NCI-H2107 treated with DMSO at 0.1 percent for 48 hours (cell line): ENCODE measurements at regions not wholly inside any gene's neighbourhood (a gene's known extent, or its start where the extent isn't known, plus 50 kb on each side); places are given as distances from the start of the nearest gene placed in this dataset.
"Not testable (repeated sequence)": the region's sequence is repeated elsewhere in the genome, so short reads cannot be mapped to it uniquely, and the experiment has no call there.

Experiments
- DNase-seq: peaks from one replicate; lab custom pipeline; 2025; ENCODE audit not compliant: unreplicated experiment; lab: John Stamatoyannopoulos, UW

- DNase-seq = no peak
Measured at GRCh38 chr13:90336507-90336906, 1011.0 kb upstream of the MIR17HG start.

DNA sequence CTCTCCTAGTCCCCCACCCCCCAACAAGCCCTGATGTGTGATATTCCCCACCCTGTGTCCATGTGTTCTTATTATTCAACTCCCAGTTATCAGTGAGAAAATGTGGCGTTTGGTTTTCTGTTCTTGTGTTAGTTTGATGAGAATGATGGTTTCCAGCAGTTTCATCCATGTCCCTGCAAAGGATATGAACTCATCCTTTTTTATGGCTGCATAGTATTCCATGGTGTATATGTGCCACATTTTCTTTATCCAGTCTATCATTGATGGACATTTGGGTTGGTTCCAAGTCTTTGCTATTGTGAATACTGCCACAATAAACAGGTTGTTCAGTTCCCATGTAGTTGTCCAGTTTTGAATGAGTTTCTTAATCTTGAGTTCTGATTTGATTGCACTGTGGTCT, 1006.1 kb upstream of the MIR17HG start:
- not testable (repeated sequence) for DNase-seq

DNA sequence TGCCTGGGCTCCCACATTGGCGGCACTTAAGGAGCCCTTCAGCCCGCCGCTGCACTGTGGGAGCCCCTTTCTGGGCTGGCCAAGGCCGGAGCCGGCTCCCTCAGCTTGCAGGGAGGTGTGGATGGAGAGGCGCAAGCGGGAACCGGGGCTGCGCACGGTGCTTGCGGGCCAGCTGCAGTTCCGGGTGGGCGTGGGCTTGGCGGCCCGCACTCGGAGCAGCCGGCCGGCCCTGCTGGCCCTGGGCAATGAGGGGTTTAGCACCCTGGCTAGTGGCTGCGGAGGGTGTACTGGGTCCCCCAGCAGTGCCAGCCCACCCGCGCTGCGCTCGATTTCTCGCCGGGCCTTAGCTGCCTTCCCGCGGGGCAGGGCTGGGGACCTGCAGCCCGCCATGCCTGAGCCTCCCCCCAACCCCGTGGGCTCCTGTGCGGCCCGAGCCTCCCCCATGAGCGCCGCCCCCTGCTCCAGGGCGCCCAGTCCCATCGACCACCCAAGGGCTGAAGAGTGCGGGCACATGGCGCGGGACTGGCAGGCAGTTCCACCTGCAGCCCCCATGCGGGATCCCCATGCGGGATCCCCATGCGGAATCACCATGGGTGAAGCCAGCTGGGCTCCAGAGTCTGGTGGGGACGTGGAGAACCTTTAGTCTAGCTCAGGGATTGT, 998.9 kb upstream of the MIR17HG start:
- DNase-seq = not testable (repeated sequence)

GRCh38 chr13:90352763-90353162, 994.7 kb upstream of the MIR17HG start:
- DNase-seq = no peak

DNA sequence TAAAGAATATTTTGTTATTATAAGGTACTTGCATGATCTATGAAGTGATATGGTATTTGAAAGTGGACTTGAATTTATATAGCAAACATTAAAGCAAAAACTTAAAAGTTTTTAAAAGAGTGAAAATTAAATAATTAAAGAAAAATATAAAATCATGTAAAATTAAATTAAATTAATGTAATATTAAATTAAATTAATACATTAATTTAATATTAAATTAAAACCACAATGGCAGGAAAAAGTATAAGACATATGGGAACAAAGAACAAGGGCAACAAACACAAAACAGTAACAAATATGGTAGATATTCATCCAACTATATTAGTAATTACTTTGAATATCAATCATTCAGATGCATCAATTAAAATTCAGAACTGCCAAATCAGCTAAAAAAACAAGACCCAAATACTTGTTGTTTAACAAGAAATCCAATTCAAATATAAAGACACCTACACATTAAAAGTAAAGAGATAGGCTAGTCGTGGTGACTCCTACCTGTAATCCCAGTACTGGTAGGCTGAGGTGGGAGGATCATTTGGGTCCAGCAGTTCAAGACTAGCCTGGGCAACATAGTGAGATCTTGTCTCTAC, 992.2 kb upstream of the MIR17HG start:
- DNase-seq = no peak

DNA sequence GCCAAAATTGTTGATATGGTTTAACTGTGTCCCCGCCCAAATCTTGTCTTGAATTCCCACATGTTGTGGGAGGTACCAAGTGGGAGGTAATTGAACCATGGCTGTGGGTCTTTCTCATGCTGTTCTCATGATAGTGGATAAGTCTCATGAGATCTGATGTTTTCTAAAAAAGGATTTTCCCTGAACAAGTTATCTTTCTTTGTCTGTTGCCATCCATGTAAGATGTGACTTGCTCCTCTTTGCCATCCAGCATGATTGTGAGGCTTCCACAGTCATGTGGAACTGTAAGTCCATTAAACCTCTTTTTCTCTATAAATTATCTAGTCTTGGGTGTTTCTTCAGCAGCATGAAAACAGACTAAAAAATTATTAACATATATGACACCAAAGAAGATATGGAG, 986.7 kb upstream of the MIR17HG start:
- DNase-seq = no peak

DNA sequence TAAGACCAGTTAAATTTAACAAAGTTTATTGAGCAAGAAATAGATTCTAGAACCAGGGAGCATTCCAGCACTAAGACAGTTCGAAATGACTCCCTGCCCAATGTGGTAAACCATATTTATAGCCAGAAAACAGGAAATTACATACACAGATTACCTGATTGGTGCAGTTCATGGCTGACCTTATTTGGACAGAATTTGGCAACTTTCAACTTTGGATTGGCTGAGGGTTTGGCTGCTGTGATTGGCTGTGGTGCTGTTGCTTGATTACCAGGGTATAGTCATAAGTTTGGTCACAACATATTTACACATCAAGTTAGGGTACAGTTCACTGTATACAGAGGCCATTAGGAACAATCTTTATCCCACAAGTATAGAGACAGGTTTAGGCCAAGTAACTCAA, 984.8 kb upstream of the MIR17HG start:
- no peak for DNase-seq

DNA sequence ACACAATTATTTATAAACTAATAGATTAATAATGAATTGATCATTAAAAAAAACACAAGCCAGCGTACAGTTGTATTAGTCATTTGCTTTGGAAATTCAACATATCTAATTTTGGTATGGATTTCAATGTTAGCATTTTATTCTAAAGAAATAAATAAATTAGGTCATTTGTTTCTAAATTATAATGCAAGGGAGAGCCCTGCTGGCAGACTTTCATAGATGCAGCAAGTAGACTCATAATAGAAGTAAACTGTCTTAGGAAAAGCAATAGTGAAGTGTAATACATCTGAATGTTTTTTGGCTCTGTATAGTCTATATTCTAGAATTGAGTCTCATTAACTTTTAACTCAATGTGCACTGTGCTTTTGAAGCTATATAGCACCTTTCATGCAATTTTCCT, 982.4 kb upstream of the MIR17HG start:
- no peak for DNase-seq

DNA sequence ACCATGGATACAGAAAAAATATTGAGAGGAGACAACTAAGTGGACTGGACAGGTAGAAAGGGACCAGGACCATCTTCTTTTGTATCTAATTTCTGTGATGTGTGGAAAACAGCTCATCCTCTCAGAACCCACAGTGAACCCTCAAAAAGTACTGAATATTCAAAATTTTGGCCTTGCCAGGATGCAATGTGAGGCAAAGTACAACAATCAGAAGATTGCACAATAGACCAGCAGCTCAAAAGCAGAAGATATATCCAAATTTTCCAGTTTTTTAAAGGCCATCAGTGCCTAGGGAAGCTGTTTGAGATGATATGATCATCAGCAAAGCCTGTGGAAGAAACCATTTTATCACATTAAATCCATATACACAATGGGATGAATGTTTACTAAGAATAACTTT, 973.3 kb upstream of the MIR17HG start:
- DNase-seq = no peak

GRCh38 chr13:90375851-90376250, 971.6 kb upstream of the MIR17HG start:
- no peak for DNase-seq

GRCh38 chr13:90382425-90382824, 965.1 kb upstream of the MIR17HG start:
- no peak for DNase-seq

DNA sequence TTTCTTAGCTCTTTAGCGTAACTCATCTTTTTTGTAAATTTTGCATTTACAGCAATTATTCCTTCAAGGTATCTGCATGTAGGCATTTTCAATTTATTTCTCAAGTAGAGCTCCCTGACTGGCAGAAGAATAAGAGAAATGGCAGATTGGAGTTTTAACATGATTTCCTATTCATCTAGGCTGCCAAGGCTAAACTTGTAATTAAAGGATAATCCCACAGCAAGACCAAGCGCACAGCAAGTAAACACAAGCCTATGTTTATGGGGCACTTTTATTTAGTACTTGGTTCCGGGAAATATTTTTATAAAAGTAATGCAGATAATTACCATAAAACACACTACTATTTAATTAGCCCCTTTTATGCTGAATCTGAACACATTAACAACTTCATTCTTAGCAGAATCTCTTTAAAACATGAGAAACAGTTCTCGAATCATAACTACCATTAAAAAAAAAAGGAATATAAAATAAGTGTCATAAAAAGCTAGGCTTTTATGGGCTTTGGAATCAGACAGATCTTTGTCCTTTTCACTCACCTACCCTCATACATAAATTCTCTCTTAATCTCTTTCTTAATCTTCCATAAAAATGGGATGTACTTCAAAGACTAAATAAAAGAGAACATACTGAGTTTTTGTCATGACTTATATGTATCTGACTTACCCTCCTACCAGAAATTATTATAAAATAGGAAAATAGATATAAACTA, 961.6 kb upstream of the MIR17HG start:
- DNase-seq = no peak

DNA sequence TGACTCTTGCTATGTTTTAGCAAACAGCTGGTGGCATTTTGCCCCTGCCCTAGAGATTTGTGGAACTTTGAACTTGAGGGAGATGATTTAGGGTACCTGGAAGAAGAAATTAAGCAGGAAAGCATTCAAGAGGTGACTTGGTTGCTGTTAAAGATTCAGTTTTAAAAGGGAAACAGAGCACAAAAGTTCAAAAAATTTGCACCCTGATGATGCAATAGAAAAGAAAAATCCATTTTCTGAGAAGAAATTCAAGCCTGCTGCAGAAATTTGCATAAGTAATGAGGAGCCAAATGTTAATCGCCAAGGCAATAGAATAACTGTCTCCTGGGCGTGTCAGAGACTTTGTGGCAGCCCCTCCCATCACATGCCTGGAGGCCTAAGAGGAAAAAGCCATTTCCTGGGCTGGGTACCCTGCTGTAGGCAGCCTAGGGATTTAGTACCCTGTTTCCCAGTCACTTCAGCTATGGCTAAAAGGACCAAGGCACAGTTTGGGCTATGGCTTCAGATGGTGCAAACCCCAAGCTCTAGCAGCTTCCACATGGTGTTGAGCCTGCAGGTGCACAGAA, 958.5 kb upstream of the MIR17HG start:
- no peak for DNase-seq

DNA sequence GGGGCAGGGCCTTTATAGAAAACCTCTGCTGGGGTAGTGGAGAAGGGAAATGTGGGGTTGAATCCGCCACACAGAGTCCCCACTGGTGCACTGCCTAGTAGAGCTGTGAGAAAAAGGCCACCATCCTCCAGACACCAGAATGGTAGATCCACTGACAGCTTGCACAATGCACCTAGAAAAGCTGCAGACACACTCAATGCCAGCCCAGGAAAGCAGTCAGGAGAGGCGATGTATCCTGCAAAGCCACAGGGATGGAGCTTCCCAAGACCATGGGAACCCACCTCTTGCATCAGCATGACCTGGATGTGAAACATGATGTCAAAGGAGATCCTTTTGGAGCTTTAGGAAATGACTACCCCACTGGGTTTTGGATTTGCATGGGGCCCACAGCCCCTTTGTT, 958.0 kb upstream of the MIR17HG start:
- no peak for DNase-seq

DNA sequence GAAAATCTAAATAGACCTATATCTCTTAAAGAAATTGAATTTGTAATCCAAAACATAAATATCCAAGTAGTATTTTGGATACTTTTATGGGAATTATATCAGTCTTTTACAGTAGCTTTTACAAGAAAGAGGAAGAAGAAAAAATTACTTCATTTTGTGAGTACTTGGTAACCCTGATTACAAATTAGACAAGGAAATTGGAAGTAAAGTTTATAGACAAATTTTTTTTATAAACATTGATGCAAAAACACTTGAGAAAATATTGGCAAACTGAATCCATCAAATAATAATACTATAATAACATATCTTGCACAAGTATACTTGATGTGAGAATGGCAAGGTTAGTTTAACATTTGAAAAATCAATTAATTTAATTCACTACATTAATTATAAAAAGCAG, 954.1 kb upstream of the MIR17HG start:
- no peak for DNase-seq

DNA sequence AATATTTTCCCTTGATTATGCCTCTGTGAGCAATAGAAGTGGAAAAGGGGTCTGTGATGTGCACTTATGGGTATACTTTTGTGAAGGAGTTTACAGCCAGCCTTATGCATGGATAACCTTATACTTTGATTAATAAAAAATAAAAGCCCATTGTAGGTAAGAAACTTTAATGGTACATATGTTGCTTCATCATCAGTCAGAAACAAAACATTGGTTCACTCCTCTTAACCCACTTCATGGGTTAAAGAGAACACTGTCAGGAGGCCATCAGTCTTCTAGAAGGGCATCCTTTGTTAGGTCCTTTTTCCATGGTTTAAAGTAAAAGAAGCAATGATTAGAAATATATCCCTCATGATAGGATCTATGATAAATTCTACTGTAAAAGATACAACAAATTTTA, 952.1 kb upstream of the MIR17HG start:
- DNase-seq = no peak

GRCh38 chr13:90395846-90396245, 951.6 kb upstream of the MIR17HG start:
- no peak for DNase-seq

DNA sequence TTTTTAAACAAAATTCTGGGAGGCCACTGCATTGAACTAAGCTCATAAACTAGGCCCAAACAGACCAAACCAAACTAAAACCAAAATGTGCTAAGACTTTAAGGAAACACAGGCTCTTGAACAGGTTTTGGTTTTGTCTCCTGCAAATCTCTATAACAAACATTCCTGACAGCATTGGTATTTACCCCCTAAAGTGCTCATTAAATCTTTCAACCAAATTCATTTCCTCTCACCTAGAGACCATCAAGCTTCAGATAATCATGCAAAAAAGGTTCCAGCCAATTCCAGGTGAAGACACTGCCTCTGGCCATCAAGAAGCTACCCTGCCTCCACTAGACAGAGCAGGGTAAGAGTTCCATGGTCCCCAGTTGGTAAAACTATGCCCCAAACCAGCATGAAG, 951.2 kb upstream of the MIR17HG start:
- no peak for DNase-seq

DNA sequence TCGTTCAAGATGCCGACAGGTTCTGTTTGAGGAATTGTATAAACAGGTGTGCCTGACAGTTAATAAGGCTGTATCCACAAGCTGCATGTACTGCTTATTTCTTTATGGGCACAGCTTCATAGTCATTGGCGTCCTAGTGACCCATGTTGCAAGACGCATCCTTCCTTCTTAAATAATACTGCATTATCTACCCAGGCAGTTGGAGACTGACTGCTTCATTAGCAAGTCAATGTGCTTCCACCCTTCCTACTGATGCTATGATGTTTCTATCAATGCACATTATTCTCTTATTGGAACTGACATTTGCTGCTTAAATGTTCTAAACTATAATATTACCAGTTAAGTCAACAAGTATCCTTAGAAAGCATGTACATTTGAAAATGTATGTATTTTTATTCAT, 950.0 kb upstream of the MIR17HG start:
- no peak for DNase-seq

DNA sequence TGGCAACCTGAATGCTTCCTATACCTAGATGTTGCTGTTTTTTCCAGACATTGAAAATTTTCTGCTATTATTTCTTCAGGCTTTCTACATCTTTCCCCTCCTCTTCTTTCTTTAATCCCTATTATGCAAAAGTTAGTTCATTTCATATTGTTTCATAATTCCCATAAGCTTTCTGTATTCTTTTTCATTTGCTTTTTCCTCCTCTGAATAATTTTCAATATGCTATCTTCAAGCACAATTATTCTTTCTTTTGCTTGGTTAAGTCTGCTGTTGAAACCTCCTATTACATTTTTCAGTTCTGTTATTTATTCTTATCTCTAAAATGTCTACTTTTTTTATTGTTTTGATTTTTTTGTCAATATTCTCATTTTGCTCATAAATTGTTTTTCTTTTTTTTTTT, 947.1 kb upstream of the MIR17HG start:
- DNase-seq = no peak

DNA sequence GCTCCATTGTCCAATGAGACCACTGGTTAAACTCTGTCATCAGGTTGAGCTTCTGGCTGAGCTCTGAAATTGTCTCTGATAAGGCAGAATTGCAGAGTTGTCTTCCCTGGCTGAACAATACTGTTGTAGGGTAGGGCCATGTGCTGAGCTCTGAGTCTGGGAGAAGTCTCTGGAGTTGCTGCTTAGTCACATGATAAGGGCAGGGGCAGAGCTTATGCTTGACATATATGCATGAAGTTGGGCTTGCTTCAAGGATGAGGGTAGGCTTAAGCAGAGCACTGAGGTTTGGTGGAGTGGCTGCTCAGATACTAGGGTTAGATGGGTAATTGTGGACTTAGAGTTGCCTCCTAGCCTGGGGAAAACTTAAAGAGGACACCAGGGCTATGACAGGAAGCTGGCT, 946.3 kb upstream of the MIR17HG start:
- DNase-seq = no peak

DNA sequence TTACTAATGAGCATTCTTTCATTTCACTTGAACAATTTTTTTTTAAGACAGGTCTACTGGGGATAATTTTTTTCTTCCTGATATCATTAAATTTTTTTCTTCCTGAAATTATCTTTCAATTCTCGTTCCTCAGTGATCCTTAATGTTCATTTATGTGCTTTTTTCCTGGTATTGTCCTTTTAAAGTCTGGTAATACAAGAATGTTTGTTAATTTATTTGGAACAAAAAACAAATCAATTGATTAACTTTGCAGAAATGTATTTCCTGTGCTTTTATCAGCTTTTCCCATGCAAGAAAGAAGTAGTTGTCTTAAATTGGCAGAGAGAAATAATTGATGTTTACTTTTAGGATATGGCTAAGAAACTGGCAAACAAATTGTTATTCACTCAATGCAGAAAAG, 945.4 kb upstream of the MIR17HG start:
- DNase-seq = no peak
